Caco-2 (cell line): ENCODE measurements at regions not wholly inside any gene's neighbourhood (a gene's known extent, or its start where the extent isn't known, plus 50 kb on each side); places are given as distances from the start of the nearest gene placed in this dataset.

ENCODE experiments used
- BruUV-seq: library from RNA; stranded (reverse); fragments of 400-500 nt; replicated peaks from 2 replicates; lab custom pipeline; 2021; lab: Mats Ljungman, UMichigan
- CTCF ChIA-PET: fragments of 300-600 bp; sonication (Branson Sonifier 250); formaldehyde crosslinking; loops from one replicate; lab custom pipeline; 2022; ENCODE audit warnings: antibody characterized with exemption; lab: Charles Lee
- POLR2A ChIA-PET: fragments of 300-600 bp; sonication (Branson Sonifier 250); formaldehyde crosslinking; loops from one replicate; lab custom pipeline; 2022; ENCODE audit warnings: antibody characterized with exemption; lab: Charles Lee
- DNase-seq, 2 experiments: peaks; one replicate each; pipeline versions ENCODE4 v3.0.0 to v3.0.0-alpha.2; 2020 to 2022
- H3K27me3 ChIP-seq: replicated peaks from 2 replicates; pipeline ENCODE4 v1.6.0; 2011; ENCODE audit warnings: low read length; ENCODE audit not compliant: control insufficient read depth, insufficient read depth
- H3K36me3 ChIP-seq: 2 replicates; pipeline ENCODE4 v1.5.1; 2011; ENCODE audit warnings: low read length; ENCODE audit not compliant: control insufficient read depth, insufficient read depth
- H3K4me1 ChIP-seq: fragments of 250-450 bp; sonication (Bioruptor Pico); 2 replicates; pipeline ENCODE4 v1.5.1; 2020; ENCODE audit warnings: mild to moderate bottlenecking
- H3K4me3 ChIP-seq: 2 replicates; pipeline ENCODE4 v1.5.1; 2011; ENCODE audit warnings: low read depth, mild to moderate bottlenecking, control low read depth, low read length
- H3K9me3 ChIP-seq: fragments of 250-450 bp; sonication (Bioruptor Pico); 2 replicates; pipeline ENCODE4 v1.5.1; 2020; ENCODE audit warnings: mild to moderate bottlenecking, moderate library complexity
- H3K27ac Mint-ChIP-seq: one replicate; pipeline ENCODE4 v1.8.0; 2022; ENCODE audit warnings: mixed read lengths; ENCODE audit not compliant: unreplicated experiment
- H3K27me3 Mint-ChIP-seq: one replicate; pipeline ENCODE4 v1.8.0; 2022; ENCODE audit warnings: mixed read lengths; ENCODE audit not compliant: insufficient read depth, unreplicated experiment
- H3K36me3 Mint-ChIP-seq: one replicate; pipeline ENCODE4 v1.8.0; 2022; ENCODE audit warnings: mild to moderate bottlenecking, mixed read lengths; ENCODE audit not compliant: insufficient read depth, unreplicated experiment
- H3K4me1 Mint-ChIP-seq: one replicate; pipeline ENCODE4 v1.8.0; 2022; ENCODE audit warnings: low read depth, mixed read lengths; ENCODE audit not compliant: unreplicated experiment
- H3K4me3 Mint-ChIP-seq: one replicate; pipeline ENCODE4 v1.8.0; 2022; ENCODE audit warnings: mild to moderate bottlenecking, moderate library complexity, mixed read lengths; ENCODE audit not compliant: unreplicated experiment
- H3K9me3 Mint-ChIP-seq: one replicate; pipeline ENCODE4 v1.8.0; 2022; ENCODE audit warnings: mixed read lengths; ENCODE audit not compliant: unreplicated experiment
- CTCF ChIP-seq, 2 experiments: fragments of 200-600 bp in 1 of 2; IDR thresholded peaks; 1 replicate in 1 of 2; 2 replicates in 1 of 2; pipeline versions ENCODE4 v1.5.1 to v1.8.0; 2011 to 2022; ENCODE audit warnings: antibody characterized with exemption in 1 of 2, control low read depth in 1 of 2, inconsistent platforms in 1 of 2, low read depth in 1 of 2, low read length in 1 of 2, mild to moderate bottlenecking in 1 of 2, moderate library complexity in 1 of 2; ENCODE audit not compliant: insufficient read depth in 1 of 2, severe bottlenecking in 1 of 2, unreplicated experiment in 1 of 2
- intact Hi-C: fragments of 100-400 bp; cut with micrococcal nuclease; formaldehyde crosslinking; loops from one replicate; pipeline ENCODE4 v1.10.0; 2022; ENCODE audit not compliant: unreplicated experiment

GRCh38 chr2:18376936-18377335 lies 183.5 kb downstream of the RDH14 start:
- H3K27me3 Mint-ChIP-seq, result no peaks in the 10 kb centered on the region
- POLR2A ChIA-PET, result no interaction called here
- TF ChIP-seq CTCF (IDR thresholded peaks at IDR 0.05; ENCODE audit: insufficient read depth in 1 of 2, low read depth in 1 of 2, low read length in 1 of 2, severe bottlenecking in 1 of 2, unreplicated experiment in 1 of 2), result no peak
- H3K4me1 ChIP-seq, result 0 out of 2 replicates have a peak, but pooled peaks cover 4% of the 10 kb centered on the region
- H3K9me3 ChIP-seq, result no peaks in the 10 kb centered on the region
- no peaks in the 10 kb centered on the region for H3K4me1 Mint-ChIP-seq
- BruUV-seq, result no TSS peak
- DNase-seq, result no peak
- H3K36me3 ChIP-seq, result no peaks in the 10 kb centered on the region
- H3K4me3 Mint-ChIP-seq, result no peak overlapping the region
- H3K36me3 Mint-ChIP-seq, result no peaks in the 10 kb centered on the region
- H3K27ac Mint-ChIP-seq, result no peak overlapping the region
- intact Hi-C loops, result loop anchor here (10.0 kb wide), 1 partner anchor 402 kb away; no protein-coding TSS in a partner anchor
- no peaks in the 10 kb centered on the region for H3K9me3 Mint-ChIP-seq
- H3K4me3 ChIP-seq, result no peak overlapping the region
- no peaks in the 10 kb centered on the region for H3K27me3 ChIP-seq
- CTCF ChIA-PET, result no interaction called here

- Histone ChIP-seq H3K4me1 (0 out of 2 replicates have a peak, but pooled peaks cover 4% of the 10 kb centered on the region), H3K27me3 (no peaks in the 10 kb centered on the region), H3K4me3 (no peak overlapping the region), H3K9me3 (no peaks in the 10 kb centered on the region), H3K36me3 (no peaks in the 10 kb centered on the region)
- TF ChIP-seq CTCF (IDR thresholded peaks at IDR 0.05; ENCODE audit: insufficient read depth in 1 of 2, low read depth in 1 of 2, low read length in 1 of 2, severe bottlenecking in 1 of 2, unreplicated experiment in 1 of 2), result no peak
- no TSS peak for BruUV-seq
- no peak overlapping the region for H3K27ac Mint-ChIP-seq
- H3K4me3 Mint-ChIP-seq, result no peak overlapping the region
- ChIA-PET CTCF (no interaction called here), POLR2A (no interaction called here)
- no peak for DNase-seq
- H3K9me3 Mint-ChIP-seq, result no peaks in the 10 kb centered on the region
- no peaks in the 10 kb centered on the region for H3K27me3 Mint-ChIP-seq
- no peaks in the 10 kb centered on the region for H3K36me3 Mint-ChIP-seq
- intact Hi-C loops, result loop anchor here (10.0 kb wide), 1 partner anchor 399 kb away; no protein-coding TSS in a partner anchor
- H3K4me1 Mint-ChIP-seq, result no peaks in the 10 kb centered on the region
Measured at GRCh38 chr2:18373664-18374063, 186.8 kb downstream of the RDH14 start.

GRCh38 chr2:18373081-18373480 lies 187.4 kb downstream of the RDH14 start:
- Histone ChIP-seq H3K9me3 (no peaks in the 10 kb centered on the region), H3K4me1 (peaks cover 4% of the 10 kb centered on the region; the same call in 1 of the 2 replicates), H3K27me3 (no peaks in the 10 kb centered on the region), H3K36me3 (no peaks in the 10 kb centered on the region), H3K4me3 (no peak overlapping the region)
- no peak for TF ChIP-seq CTCF (IDR thresholded peaks at IDR 0.05; ENCODE audit: insufficient read depth in 1 of 2, low read depth in 1 of 2, low read length in 1 of 2, severe bottlenecking in 1 of 2, unreplicated experiment in 1 of 2)
- Mint-ChIP-seq H3K4me1 (no peaks in the 10 kb centered on the region), H3K9me3 (no peaks in the 10 kb centered on the region), H3K27ac (no peak overlapping the region), H3K27me3 (no peaks in the 10 kb centered on the region), H3K4me3 (no peak overlapping the region), H3K36me3 (no peaks in the 10 kb centered on the region)
- no TSS peak for BruUV-seq
- no peak for DNase-seq
- ChIA-PET CTCF (no interaction called here), POLR2A (no interaction called here)
- intact Hi-C loops, result loop anchor here (10.0 kb wide), 1 partner anchor 398 kb away; no protein-coding TSS in a partner anchor
